SK-N-SH (cell line): ENCODE measurements at regions not wholly inside any gene's neighbourhood (a gene's known extent, or its start where the extent isn't known, plus 50 kb on each side); places are given as distances from the start of the nearest gene placed in this dataset.

ENCODE experiments used
- CTCF ChIP-seq: fragments of 200-600 bp; sonication (generic); IDR thresholded peaks from 2 replicates; pipeline ENCODE4 v1.6.1; 2017; ENCODE audit warnings: antibody characterized with exemption, mild to moderate bottlenecking, moderate library complexity
- EP300 ChIP-seq, 2 experiments: IDR thresholded peaks; 2 replicates each; pipeline versions ENCODE4 v1.4.0 to v1.6.1; 2012; ENCODE audit warnings: borderline replicate concordance in 1 of 2, low read depth in 1 of 2, low read length in 1 of 2
- JUND ChIP-seq: IDR thresholded peaks from 2 replicates; pipeline ENCODE4 v1.4.0; 2012
- REST ChIP-seq: IDR thresholded peaks from 2 replicates; pipeline ENCODE4 v1.6.1; 2012; ENCODE audit warnings: mild to moderate bottlenecking, low read depth, low read length, moderate library complexity

- no peak for TF ChIP-seq EP300 (IDR thresholded peaks at IDR 0.05; ENCODE audit: borderline replicate concordance in 1 of 2, low read depth in 1 of 2, low read length in 1 of 2)
- no peak for TF ChIP-seq CTCF
- no peak for TF ChIP-seq REST
- no peak for TF ChIP-seq JUND
Measured at GRCh38 chr11:105233285-105233684, 93.7 kb upstream of the CARD18 start.
